HG03432 (cell line): ENCODE measurements at regions not wholly inside any gene's neighbourhood (a gene's known extent, or its start where the extent isn't known, plus 50 kb on each side); places are given as distances from the start of the nearest gene placed in this dataset.
"Not testable (repeated sequence)": the region's sequence is repeated elsewhere in the genome, so short reads cannot be mapped to it uniquely, and the experiment has no call there.

Source experiments
- ATAC-seq: cut with Tn5 transposase; IDR thresholded peaks from one replicate; pipeline ENCODE4 v1.9.1; 2021; ENCODE audit warnings: mild to moderate bottlenecking, moderate library complexity; ENCODE audit not compliant: unreplicated experiment

DNA sequence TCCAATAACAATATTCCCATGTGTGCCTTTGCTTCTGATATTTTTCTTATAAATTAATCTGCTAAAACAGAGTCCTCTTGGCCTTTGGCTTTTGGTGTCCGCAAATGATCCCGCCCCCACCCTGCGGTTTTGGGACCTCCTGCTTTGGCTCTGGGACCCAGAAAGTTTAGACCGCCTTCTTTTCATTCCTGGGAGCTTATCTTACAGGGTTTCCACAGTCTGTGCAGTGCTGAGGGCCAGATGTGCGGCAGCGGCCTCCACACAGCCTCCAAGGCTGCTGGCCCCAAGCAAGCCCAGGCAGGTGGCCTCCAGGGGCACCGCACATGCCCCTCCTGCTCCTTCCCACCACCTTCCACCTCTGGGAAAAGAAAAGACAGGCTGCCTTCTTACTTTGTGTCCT lies 191.5 kb downstream of the ERCC6L2 start:
- ATAC-seq = no peak

DNA sequence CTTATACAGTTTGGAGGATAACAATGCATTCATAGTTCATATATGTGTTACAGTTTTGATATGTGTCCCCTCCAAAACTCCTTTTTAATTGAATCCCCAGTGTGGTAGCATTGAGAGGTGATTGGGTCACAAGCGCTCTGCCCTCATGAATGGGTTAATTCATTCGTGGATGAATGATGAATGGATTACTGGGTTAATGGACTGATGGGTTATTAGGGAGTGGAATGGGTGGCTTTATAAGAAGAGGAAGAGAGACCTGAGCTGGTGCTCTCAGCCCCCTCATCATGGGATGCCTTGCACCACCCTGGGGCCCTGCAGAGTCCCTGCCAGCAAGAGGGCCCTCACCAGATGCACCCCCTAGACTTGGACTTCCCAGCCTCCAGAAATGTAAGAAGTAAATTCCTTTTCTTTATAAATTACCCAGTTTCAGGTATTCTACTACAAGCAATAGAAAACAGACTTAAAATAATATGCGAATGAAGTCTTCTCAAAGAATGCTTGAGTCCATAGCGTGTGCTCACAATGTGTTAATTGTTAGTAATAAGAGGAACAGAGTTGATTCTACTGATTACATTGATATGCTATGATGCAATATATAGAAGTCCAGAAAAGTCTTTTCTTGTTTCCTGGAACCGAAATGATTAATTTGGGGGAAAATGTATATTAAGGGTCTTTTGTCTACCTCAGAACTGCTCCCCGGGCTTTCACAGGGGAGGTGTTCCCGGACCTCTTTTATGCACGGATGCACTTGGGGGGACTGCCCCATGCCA lies 190.2 kb downstream of the ERCC6L2 start:
- no peak for ATAC-seq

GRCh38 chr9:96064826-96065481 lies 189.5 kb downstream of the ERCC6L2 start:
- no peak for ATAC-seq

DNA sequence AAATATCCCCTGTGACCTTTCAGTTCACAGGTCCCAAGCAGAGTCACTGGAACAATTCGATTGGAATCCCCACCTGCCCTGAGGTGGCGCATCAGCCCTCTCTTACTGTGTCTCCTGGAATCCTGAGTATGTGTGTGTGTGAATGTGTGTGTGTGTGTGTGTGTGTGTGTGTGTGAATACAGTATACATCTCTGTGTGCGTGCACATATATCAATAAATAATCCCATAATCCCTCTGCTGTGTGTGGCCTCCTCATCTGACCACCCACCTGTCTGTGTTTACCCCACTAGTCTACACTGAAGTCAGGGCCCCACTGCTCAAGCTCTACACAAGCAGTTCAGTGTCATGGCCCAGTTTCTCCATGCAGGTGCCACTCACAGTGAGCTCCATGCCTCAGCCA lies 187.4 kb downstream of the ERCC6L2 start:
- ATAC-seq = no peak

GRCh38 chr9:96062031-96062430 lies 186.5 kb downstream of the ERCC6L2 start:
- ATAC-seq = no peak

- no peak for ATAC-seq
Observed at GRCh38 chr9:96061293-96061987, 185.9 kb downstream of the ERCC6L2 start.

- no peak for ATAC-seq
Observed at GRCh38 chr9:96058218-96058617, 182.7 kb downstream of the ERCC6L2 start.

GRCh38 chr9:96057155-96057554 lies 181.7 kb downstream of the ERCC6L2 start:
- ATAC-seq = no peak

- no peak for ATAC-seq
Observed at GRCh38 chr9:96056226-96056625, 180.7 kb downstream of the ERCC6L2 start.

DNA sequence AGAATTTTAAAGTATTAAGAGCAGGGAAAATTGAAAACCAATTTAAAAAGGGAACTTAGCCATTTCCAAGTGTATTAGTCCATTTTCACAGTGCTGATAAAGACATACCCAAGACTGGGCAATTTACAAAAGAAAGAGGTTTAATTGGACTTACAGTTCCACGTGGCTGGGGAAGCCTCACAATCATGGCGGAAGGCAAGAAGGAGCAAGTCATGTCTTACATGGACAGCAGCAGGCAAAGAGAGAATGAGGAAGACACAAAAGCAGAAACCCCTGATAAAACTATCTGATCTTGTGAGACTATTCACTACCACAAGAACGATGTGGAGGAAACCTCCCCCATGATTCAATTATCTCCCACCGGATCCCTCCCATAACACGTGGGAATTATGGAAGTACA lies 178.8 kb downstream of the ERCC6L2 start:
- ATAC-seq = not testable (repeated sequence)

DNA sequence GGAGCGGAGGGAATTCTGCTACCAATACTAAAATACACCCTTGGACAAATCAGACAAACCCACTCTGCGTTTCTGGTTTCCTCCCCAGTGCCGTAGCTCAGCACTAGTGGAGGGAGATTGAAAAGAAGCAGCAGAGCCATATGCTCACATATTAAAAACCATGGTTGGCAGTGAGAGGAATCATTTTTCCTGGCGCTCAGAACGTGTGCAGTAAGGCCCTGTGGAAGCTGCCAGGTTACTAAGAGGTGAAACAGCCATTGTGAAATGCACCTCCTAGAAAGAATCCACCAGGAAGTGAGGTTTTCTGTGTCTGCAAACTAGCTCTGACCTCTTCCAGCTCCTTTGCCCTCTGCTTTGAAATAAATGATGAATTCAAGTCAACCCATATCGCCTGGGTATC lies 177.2 kb downstream of the ERCC6L2 start:
- no peak for ATAC-seq

- no peak for ATAC-seq
Observed at GRCh38 chr9:96051423-96051822, 175.9 kb downstream of the ERCC6L2 start.

GRCh38 chr9:96050861-96051155 lies 175.3 kb downstream of the ERCC6L2 start:
- ATAC-seq = no peak

GRCh38 chr9:96050048-96050860 lies 174.8 kb downstream of the ERCC6L2 start:
- ATAC-seq = no peak

GRCh38 chr9:96048956-96049831 lies 173.7 kb downstream of the ERCC6L2 start:
- no peak for ATAC-seq

GRCh38 chr9:96048104-96048955 lies 172.8 kb downstream of the ERCC6L2 start:
- ATAC-seq = no peak

DNA sequence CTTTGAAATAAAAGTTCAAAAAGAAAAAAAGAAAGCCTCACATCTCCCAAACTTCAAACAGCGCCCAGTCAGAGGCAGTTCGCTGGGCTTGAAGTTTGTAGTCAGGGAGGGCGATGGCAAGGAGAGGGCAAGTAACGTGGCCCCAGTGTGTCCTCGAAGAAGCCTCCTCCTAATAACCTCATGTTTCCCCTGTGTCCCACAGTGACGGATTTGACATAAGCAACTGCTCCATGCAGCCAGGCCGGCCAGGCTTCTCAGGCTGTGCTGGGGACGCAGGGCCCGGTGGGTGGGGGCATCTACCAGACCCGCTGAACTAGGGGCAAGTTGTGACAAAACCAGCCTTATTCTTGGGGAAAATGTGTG lies 172.2 kb downstream of the ERCC6L2 start:
- ATAC-seq = no peak

GRCh38 chr9:96047116-96047639 lies 171.7 kb downstream of the ERCC6L2 start:
- no peak for ATAC-seq

DNA sequence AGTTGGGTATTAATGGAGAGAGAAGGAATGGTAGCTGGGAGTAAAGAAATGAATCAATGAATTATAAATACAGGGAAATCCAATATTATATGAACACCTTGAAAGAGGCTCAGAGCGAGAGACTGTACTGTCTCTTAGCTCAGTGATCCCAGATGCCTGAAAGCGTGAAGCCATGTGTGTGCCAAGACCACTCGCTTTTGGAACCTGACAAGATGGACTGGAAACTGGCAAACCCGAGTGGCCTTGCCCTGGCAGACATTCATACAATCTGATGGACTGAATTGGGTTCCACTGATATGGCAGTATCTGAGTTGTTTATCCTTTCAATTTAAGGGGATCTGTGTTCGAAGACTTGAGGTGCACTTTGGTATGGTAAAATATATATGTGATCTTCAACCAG lies 170.3 kb downstream of the ERCC6L2 start:
- no peak for ATAC-seq
